K562 (cell line): ENCODE measurements at regions not wholly inside any gene's neighbourhood (a gene's known extent, or its start where the extent isn't known, plus 50 kb on each side); places are given as distances from the start of the nearest gene placed in this dataset.
A peak's percentile ranks its signal among the peaks of the same experiment; 100 is the strongest.

Experiments used
- CHD1 ChIP-seq: fragments of 200-600 bp; sonication (generic); IDR thresholded peaks from one replicate; pipeline ENCODE4 v1.6.1; 2012; ENCODE audit warnings: mild to moderate bottlenecking, moderate library complexity, low read length, inconsistent platforms
- HOXB6 ChIP-seq: fragments of 250-450 bp; sonication (Bioruptor Pico); IDR thresholded peaks from 2 replicates; pipeline ENCODE4 v1.5.1; 2022; ENCODE audit warnings: mild to moderate bottlenecking, borderline replicate concordance
- NFRKB ChIP-seq: fragments of 450-650 bp; IDR thresholded peaks from 2 replicates; pipeline ENCODE4 v1.6.1; 2016; ENCODE audit warnings: low read depth
- SIX5 ChIP-seq, 2 experiments: IDR thresholded peaks; 2 replicates each; pipeline ENCODE4 v1.6.1; 2011; ENCODE audit warnings: low read length in 2 of 2, borderline replicate concordance in 1 of 2, low read depth in 1 of 2, mild to moderate bottlenecking in 1 of 2, moderate library complexity in 1 of 2; ENCODE audit not compliant: insufficient read depth in 1 of 2
- SMARCE1 ChIP-seq: fragments of 450-650 bp; IDR thresholded peaks from 2 replicates; pipeline ENCODE4 v1.7.1; 2016; ENCODE audit warnings: mild to moderate bottlenecking
- TBP ChIP-seq: optimal IDR thresholded peaks from 2 replicates; pipeline ENCODE3; 2011; ENCODE audit warnings: low read depth, low read length, improper control_type of control experiment
- TFAP4 ChIP-seq: sonication (generic); formaldehyde crosslinking; IDR thresholded peaks from 2 replicates; pipeline ENCODE4 v1.8.0; 2022; ENCODE audit warnings: missing genetic modification reagents, mild to moderate bottlenecking, moderate library complexity, borderline replicate concordance
- ZNF12 ChIP-seq: sonication (generic); formaldehyde crosslinking; IDR thresholded peaks from 2 replicates; pipeline ENCODE4 v1.4.0; 2020; ENCODE audit warnings: mild to moderate bottlenecking, missing genetic modification reagents
- ZNF347 ChIP-seq: fragments of 450-650 bp; formaldehyde crosslinking; IDR thresholded peaks from 2 replicates; pipeline ENCODE4 v1.4.0; 2020; ENCODE audit warnings: low read depth, mild to moderate bottlenecking, moderate library complexity
- ZNF41 ChIP-seq: fragments of 250-450 bp; sonication (Bioruptor Pico); conservative IDR thresholded peaks from 2 replicates; pipeline ENCODE4 v1.4.0; 2020; ENCODE audit warnings: mild to moderate bottlenecking
- ZNF780A ChIP-seq: fragments of 250-450 bp; sonication (Bioruptor Pico); IDR thresholded peaks from 2 replicates; pipeline ENCODE4 v1.5.0; 2021; ENCODE audit warnings: mild to moderate bottlenecking
- TF ChIP-seq, protein P1 (sequence below), 2 experiments: fragments of 450-650 bp in 1 of 2; IDR thresholded peaks; 2 replicates each; pipeline ENCODE4 v1.6.1; 2011 to 2017; ENCODE audit warnings: low read depth in 2 of 2, antibody characterized with exemption in 1 of 2, borderline replicate concordance in 1 of 2, low read length in 1 of 2, mild to moderate bottlenecking in 1 of 2, mixed read lengths in 1 of 2; ENCODE audit not compliant: control insufficient read depth in 1 of 2
- TF ChIP-seq, protein P2 (sequence below), 2 experiments: fragments of 450-650 bp; IDR thresholded peaks; 2 replicates each; pipeline ENCODE4 v1.6.1; 2016
- TF ChIP-seq, protein P3 (sequence below): sonication (generic); formaldehyde crosslinking; IDR thresholded peaks from 2 replicates; pipeline ENCODE4 v1.8.0; 2023; ENCODE audit warnings: missing genetic modification reagents, mild to moderate bottlenecking, borderline replicate concordance
- TF ChIP-seq, protein P4 (sequence below): sonication (generic); formaldehyde crosslinking; IDR thresholded peaks from 2 replicates; pipeline ENCODE4 v1.8.0; 2022; ENCODE audit warnings: mild to moderate bottlenecking, low read depth, missing genetic modification reagents

DNA sequence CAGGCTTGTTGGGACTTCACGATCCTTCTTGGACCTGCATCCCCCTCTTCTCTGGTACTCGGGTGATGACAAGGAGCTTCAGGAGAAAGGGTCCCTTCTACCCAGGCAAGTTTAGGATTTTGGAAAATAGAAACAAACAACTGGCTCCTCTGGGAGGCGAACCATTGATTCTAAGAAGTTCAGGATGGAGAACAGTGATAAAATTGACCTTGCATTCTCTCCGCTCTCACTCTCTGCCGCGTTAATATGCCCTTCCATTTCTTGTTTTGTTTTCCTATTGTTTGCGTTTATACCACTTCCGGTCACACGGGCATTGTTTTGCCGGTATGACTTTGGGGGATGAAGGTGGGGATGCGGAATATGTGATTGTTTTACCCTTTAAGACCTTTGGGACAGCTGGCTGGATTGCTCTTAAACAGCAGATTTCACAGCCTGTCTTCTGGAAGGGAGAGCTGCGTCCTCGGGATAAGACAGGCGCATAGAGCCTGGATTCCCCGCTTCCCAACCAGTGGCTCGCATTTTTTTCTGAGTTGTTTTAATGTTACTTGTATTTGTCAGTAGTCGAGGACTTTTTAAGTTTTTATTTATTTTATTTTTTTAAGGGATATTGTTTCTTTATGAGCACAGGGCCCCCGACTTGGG, 144.3 kb upstream of the ZNF184 start (continued):
- TF ChIP-seq, protein P1, sequence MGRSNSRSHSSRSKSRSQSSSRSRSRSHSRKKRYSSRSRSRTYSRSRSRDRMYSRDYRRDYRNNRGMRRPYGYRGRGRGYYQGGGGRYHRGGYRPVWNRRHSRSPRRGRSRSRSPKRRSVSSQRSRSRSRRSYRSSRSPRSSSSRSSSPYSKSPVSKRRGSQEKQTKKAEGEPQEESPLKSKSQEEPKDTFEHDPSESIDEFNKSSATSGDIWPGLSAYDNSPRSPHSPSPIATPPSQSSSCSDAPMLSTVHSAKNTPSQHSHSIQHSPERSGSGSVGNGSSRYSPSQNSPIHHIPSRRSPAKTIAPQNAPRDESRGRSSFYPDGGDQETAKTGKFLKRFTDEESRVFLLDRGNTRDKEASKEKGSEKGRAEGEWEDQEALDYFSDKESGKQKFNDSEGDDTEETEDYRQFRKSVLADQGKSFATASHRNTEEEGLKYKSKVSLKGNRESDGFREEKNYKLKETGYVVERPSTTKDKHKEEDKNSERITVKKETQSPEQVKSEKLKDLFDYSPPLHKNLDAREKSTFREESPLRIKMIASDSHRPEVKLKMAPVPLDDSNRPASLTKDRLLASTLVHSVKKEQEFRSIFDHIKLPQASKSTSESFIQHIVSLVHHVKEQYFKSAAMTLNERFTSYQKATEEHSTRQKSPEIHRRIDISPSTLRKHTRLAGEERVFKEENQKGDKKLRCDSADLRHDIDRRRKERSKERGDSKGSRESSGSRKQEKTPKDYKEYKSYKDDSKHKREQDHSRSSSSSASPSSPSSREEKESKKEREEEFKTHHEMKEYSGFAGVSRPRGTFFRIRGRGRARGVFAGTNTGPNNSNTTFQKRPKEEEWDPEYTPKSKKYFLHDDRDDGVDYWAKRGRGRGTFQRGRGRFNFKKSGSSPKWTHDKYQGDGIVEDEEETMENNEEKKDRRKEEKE (IDR thresholded peaks at IDR 0.05; ENCODE audit: borderline replicate concordance in 1 of 2, control insufficient read depth in 1 of 2, low read depth in 2 of 2, low read length in 1 of 2), result no peak
- TF ChIP-seq SIX5 (IDR thresholded peaks at IDR 0.05; ENCODE audit: borderline replicate concordance in 1 of 2, insufficient read depth in 1 of 2, low read depth in 1 of 2, low read length in 2 of 2) (no peak), SMARCE1 (peak; percentile 13; the same call in 1 of the 2 replicates), TFAP4 (CRISPR knock-in tag) (no peak), NFRKB (0 out of 2 replicates have a peak, but pooled peaks have one; percentile 15), ZNF780A (no peak), CHD1 (no peak), ZNF41 (CRISPR knock-in tag) (no peak), ZNF12 (CRISPR knock-in tag) (no peak), TBP (peak; percentile 54), ZNF347 (CRISPR knock-in tag) (no peak), HOXB6 (CRISPR knock-in tag) (no peak)
- TF ChIP-seq, protein P2, sequence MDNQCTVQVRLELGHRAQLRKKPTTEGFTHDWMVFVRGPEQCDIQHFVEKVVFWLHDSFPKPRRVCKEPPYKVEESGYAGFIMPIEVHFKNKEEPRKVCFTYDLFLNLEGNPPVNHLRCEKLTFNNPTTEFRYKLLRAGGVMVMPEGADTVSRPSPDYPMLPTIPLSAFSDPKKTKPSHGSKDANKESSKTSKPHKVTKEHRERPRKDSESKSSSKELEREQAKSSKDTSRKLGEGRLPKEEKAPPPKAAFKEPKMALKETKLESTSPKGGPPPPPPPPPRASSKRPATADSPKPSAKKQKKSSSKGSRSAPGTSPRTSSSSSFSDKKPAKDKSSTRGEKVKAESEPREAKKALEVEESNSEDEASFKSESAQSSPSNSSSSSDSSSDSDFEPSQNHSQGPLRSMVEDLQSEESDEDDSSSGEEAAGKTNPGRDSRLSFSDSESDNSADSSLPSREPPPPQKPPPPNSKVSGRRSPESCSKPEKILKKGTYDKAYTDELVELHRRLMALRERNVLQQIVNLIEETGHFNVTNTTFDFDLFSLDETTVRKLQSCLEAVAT (IDR thresholded peaks at IDR 0.05), result peak in 1 of 2 experiments; percentile 18; a peak in 1 of 4 replicates
- TF ChIP-seq, protein P3, sequence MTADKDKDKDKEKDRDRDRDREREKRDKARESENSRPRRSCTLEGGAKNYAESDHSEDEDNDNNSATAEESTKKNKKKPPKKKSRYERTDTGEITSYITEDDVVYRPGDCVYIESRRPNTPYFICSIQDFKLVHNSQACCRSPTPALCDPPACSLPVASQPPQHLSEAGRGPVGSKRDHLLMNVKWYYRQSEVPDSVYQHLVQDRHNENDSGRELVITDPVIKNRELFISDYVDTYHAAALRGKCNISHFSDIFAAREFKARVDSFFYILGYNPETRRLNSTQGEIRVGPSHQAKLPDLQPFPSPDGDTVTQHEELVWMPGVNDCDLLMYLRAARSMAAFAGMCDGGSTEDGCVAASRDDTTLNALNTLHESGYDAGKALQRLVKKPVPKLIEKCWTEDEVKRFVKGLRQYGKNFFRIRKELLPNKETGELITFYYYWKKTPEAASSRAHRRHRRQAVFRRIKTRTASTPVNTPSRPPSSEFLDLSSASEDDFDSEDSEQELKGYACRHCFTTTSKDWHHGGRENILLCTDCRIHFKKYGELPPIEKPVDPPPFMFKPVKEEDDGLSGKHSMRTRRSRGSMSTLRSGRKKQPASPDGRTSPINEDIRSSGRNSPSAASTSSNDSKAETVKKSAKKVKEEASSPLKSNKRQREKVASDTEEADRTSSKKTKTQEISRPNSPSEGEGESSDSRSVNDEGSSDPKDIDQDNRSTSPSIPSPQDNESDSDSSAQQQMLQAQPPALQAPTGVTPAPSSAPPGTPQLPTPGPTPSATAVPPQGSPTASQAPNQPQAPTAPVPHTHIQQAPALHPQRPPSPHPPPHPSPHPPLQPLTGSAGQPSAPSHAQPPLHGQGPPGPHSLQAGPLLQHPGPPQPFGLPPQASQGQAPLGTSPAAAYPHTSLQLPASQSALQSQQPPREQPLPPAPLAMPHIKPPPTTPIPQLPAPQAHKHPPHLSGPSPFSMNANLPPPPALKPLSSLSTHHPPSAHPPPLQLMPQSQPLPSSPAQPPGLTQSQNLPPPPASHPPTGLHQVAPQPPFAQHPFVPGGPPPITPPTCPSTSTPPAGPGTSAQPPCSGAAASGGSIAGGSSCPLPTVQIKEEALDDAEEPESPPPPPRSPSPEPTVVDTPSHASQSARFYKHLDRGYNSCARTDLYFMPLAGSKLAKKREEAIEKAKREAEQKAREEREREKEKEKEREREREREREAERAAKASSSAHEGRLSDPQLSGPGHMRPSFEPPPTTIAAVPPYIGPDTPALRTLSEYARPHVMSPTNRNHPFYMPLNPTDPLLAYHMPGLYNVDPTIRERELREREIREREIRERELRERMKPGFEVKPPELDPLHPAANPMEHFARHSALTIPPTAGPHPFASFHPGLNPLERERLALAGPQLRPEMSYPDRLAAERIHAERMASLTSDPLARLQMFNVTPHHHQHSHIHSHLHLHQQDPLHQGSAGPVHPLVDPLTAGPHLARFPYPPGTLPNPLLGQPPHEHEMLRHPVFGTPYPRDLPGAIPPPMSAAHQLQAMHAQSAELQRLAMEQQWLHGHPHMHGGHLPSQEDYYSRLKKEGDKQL, result no peak
- TF ChIP-seq, protein P4, sequence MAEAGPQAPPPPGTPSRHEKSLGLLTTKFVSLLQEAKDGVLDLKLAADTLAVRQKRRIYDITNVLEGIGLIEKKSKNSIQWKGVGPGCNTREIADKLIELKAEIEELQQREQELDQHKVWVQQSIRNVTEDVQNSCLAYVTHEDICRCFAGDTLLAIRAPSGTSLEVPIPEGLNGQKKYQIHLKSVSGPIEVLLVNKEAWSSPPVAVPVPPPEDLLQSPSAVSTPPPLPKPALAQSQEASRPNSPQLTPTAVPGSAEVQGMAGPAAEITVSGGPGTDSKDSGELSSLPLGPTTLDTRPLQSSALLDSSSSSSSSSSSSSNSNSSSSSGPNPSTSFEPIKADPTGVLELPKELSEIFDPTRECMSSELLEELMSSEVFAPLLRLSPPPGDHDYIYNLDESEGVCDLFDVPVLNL, result no peak
